HEK293T (cell line): ENCODE measurements at regions not wholly inside any gene's neighbourhood (a gene's known extent, or its start where the extent isn't known, plus 50 kb on each side); places are given as distances from the start of the nearest gene placed in this dataset.

Experiments used
- ARNT ChIP-seq: fragments of 450-650 bp; IDR thresholded peaks from 2 replicates; pipeline ENCODE4 v1.6.1; 2017; ENCODE audit warnings: mild to moderate bottlenecking
- BHLHE40 ChIP-seq: fragments of 450-650 bp; IDR thresholded peaks from 2 replicates; pipeline ENCODE4 v1.6.1; 2016; ENCODE audit warnings: mild to moderate bottlenecking, moderate library complexity, borderline replicate concordance
- ELF4 ChIP-seq: fragments of 450-650 bp; IDR thresholded peaks from 2 replicates; pipeline ENCODE4 v1.6.1; 2017; ENCODE audit warnings: antibody characterized with exemption
- FOXA1 ChIP-seq: fragments of 450-650 bp; IDR thresholded peaks from 2 replicates; pipeline ENCODE4 v1.6.1; 2016; ENCODE audit warnings: mild to moderate bottlenecking
- FOXM1 ChIP-seq: fragments of 450-650 bp; IDR thresholded peaks from 2 replicates; pipeline ENCODE4 v1.6.1; 2017; ENCODE audit warnings: mild to moderate bottlenecking, borderline replicate concordance
- L3MBTL2 ChIP-seq: fragments of 450-650 bp; conservative IDR thresholded peaks from 2 replicates; pipeline ENCODE4 v1.6.1; 2016; ENCODE audit warnings: mild to moderate bottlenecking
- NFRKB ChIP-seq: fragments of 450-650 bp; IDR thresholded peaks from 2 replicates; pipeline ENCODE4 v1.6.1; 2016; ENCODE audit warnings: mild to moderate bottlenecking, moderate library complexity
- PKNOX1 ChIP-seq: fragments of 450-650 bp; IDR thresholded peaks from 2 replicates; pipeline ENCODE4 v1.6.1; 2016
- SP1 ChIP-seq: fragments of 450-650 bp; IDR thresholded peaks from 2 replicates; pipeline ENCODE4 v1.6.1; 2017
- SUZ12 ChIP-seq: fragments of 450-650 bp; IDR thresholded peaks from 2 replicates; pipeline ENCODE4 v1.6.1; 2016; ENCODE audit warnings: mild to moderate bottlenecking

- TF ChIP-seq FOXM1 (no peak), FOXA1 (no peak), NFRKB (no peak), L3MBTL2 (no peak), SUZ12 (no peak), SP1 (no peak), ARNT (no peak), BHLHE40 (no peak), PKNOX1 (no peak), ELF4 (no peak)
Observed at GRCh38 chr14:85909581-85909980, 379.6 kb downstream of the FLRT2 start.
